ENCODE measurements at regions not wholly inside any gene's neighbourhood (a gene's known extent, or its start where the extent isn't known, plus 50 kb on each side); places are given as distances from the start of the nearest gene placed in this dataset.

DNA sequence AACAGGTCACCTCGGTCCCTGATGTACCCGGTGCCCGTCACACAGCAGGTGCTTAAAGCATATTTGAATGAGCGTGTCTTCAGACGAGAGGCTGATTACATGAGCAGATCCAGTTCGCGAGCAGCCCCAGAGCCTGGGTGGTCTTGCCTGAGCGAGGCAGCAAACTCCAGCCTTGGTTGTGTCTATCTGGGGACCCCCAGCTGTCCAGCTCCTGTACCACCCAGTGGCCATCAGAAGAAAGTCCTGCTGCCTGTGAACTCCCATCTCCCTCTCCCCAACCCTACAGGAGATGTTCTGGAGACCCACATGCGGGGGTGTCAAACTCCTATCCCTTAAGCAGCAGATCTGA is 174.2 kb downstream of the PHETA1 start:
- DNase-seq: no peak

DNA sequence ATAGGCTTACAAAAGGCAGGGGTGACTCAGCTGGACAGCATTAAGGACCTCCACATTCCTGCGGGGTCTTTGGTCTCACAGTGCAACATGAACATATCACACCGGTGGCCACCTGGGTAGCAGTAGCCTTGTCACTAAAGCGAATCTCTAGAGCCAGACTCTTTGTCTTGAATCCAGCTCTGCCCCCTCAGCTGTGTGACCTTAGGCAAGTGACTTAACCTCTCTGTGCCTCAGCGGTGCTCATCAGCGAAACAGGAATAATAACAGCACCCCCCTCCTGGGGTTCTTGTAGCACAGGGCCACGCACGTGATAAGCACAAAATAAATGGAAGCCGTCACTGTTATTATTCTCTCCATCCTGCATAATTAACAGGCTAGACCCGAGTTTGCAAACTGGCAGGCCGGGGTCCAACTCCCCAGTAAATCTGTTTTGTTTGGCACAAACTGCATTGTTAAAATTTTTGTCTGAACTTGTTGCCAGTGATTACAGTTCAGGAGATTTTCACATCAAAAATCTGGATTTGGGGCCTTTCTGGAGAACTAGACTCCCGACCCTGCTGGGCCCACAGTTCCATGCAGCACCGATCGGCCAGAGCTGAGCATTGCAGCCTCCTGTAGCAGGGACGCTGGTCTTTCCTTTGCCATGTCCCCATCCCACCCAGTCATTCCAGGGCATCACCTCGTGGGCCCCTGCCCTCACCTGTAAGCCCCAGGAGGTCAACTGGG is 174.8 kb downstream of the PHETA1 start:
- no peak for DNase-seq

DNA sequence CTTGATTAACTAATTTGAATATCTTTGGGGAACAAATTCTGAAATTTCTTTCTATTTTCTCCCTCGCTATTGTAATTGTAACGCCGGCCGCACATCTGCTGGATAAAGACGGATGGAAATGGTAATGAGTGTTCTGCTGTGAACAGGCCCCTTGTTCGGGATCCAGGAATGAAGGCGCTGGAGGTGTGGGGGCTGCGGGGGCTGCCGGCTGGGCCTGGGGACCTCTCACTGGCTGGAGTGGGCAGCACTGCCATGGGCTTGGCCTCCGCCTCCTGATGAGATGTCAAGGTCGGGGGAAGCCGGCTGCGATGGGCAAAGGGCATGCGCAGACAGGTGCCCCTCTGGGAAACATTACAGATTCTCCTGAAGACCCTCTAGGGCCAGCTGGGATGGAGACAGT is 175.4 kb downstream of the PHETA1 start:
- DNase-seq: no peak

DNA sequence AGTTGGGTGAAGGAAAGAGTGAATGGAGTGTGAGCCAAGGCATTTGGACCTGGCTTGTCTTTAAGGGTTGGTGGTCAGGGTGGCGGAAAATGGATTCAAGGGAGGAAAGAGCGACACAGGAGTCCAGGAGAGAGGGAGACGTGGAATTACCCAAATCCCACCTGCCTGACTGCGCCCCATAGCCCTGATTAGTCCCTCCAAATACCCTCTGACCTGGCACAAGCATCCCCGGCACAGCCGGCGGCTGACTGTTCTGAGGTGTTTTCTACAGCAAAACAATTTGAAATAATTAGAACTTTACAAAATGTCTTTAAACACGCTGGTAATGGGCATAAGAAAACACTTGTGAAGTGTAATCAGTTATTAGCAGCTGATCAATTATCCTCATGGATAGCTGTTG is 175.8 kb downstream of the PHETA1 start:
- DNase-seq: no peak

DNA sequence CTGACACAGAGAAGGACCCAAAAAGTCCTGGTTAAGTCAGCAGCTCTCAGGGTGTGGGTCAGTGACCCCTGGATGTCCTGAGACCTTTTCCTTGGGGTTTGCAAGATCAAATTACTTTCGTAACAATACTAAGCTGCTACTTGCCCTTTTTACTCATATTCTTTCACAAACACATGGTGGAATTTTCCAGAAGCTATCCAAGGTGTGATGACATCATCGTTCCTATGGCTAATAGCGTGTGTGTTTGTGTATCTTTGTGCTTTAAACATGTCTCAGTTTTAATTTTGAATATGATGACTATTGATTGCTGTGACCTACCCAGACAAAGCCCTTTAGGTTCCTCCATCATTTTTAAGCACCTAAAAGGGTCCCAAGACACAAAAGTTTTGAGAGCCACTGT is 176.2 kb downstream of the PHETA1 start:
- DNase-seq: no peak

DNA sequence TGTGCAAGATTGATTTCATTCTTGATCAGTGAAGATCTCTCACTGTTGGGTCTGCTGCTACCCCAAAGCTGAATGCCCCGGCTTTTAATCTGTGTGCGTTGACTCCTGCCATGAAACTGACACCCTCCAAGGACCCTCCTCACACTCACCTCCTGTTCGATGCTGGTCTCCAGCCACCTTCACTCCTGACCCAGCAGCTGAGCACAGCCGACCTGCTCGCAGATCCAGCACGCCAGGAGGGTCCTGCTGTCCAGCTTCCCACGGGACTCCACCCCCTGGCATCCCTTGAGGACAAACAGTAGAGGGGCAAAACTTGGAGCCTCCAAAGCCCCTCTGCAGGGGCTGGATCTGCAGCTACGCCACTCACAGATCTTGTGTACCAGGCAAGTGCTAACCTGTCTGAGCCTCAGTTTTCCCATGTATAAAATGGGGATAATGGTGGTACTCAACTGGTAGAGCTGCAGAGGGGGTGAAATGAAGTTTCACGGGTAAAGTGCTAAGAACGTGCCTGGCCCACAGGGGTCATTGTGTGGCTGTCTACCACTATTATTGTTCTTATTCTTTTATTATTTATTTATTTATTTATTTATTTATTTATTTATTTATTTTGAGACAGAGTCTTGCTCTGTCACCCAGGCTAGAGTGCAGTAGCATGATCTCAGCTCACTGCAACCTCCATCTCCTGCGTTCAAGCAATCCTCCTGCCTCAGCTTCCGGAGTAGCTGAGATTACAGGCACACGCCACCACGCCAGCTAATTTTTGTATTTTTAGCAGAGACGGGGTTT is 178.0 kb downstream of the PHETA1 start:
- no peak for DNase-seq

DNA sequence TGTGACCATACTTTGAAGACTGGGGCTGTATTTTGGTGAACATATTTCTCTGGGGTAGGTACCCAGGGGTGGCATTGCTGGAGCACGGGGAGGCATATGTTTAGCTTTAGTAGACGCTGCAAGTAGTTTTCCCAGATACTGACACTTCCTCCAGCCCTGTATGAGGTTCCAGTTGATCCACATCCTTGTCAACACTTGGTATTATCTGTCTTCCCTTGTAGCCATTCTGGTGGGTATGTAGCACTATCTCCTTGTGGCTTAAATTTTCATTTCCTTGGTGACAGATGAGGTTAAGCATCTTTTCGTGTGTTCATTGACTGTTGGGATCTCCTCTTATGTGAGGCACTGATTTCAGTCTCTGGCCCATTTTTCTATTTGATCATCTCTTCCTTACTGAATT is 179.1 kb downstream of the PHETA1 start:
- no peak for DNase-seq

DNA sequence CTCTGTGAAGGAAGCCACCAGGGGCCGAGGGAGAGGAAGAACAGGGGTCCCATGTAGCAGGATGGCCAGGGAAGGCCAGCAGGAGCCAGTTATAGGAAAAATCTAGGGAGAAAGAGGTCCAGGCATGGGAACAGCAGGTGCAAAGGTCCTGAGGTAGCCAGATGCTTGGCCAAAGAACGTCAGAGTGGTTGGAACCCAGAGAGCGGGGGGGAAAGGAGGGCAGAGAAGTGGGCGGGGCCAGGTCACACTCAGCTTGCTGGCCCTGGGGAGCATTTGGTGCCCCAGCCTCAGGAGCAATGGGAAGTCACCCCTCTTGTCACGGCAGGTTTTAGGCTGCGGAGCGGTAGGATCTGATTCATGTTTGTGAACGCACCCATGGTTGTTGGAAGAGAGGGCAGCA is 180.5 kb downstream of the PHETA1 start:
- no peak for DNase-seq

DNA sequence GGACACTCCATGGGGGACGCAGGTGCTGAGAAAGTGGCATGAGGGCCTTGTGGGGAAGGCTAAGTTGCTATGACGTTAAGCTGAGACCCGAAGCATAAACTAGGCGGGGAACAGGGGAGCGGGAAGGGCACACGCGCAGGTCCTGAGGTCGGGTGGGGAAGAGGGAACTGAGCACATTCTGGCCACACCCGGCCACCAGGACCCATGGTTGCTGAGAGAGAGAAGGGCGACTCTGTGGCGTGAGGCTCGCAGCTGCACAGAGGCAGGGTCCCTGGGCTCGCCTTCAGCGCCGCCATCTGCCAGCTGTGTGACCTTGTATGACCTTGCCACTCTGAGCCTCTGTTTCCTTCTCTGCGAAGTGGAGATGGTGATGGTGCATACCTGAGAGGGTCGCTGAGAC is 182.5 kb downstream of the PHETA1 start:
- no peak for DNase-seq

DNA sequence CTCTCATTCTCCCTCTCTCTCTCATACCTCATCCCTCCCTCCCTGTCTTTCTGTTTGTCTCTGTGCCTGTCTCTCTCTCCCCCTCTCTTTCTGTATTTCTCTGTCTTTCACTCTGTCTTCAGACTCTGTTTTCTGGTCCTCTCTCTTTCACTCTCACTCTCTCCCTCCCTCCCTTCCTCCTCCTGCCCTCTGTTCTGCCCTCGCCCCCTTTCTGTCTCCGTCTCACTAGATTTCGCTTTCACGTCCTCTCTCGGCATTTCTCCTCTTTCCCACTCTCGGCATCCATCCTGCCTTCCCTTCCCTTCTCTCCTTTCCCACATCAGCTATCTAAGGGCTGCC is 183.0 kb downstream of the PHETA1 start:
- no peak for DNase-seq

DNA sequence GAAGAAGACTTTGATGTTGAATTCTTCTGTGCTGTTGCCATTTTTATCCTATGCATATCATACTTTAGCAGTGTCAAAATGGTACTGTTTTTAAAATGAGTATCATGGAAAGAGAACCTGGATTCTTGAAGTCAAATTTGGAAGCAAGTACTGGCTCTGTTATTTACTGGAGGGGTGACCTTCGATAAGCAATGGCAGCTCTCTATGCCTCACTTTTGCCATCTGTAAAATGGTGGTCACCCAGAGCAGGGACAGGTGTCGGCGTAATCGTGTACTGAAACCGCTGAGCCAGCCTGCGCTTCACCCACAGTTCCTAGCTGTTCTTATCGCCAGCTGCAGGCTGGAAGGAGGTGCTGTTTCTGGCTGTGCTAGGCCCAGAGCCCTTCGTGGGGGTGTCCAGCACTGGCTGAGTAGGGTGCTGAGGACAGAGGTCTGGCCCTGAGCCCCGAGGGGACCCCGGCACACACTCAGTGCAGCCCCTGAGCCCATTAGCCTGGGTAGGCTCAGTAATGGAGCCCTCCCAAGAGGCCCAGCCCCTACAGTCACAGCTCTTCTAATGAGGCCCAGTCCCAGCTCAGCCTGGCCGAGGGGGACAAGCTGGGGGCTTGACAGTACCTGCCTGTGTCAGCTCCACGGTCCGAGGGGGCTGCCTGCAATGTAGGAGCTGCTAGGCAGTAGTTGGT is 183.5 kb downstream of the PHETA1 start:
- no peak for DNase-seq

DNA sequence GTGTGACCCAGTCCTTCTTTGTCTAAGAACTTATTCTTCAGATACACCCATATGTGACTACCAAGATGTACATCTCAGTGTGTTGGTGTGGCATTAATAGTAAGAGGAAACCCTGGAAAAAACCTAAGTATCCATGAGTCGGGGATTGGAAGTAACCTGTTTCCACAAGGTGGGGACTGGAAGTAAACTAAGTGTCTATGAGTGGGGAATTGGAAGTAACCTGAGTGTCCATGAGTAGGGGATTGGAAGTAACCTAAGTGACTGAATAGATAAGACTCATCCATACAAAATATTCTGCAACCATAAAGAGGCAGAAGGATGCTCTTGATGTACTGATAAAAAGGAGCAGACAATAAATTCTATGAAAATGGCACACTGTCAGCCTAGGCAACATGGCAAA is 184.7 kb downstream of the PHETA1 start:
- no peak for DNase-seq

DNA sequence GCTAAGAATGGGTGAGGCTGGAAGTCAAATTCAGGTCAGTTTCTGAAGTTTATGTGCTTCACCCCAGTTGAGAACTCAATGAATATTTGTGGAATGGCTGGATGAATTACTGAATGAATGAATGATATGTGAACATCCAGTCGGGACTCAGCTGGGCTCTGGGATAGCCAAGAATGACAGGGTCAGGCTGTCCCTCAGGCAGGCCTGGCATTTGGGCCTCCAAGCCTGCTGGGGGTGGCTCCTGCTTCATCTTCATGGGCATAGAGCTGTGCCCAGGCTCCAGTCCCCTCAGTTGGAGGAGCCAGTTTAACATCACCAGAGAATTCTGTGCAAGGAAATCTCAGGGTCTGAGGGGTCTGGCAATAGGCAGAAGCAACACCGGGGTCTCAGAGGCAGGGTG is 185.8 kb downstream of the PHETA1 start:
- DNase-seq: no peak

DNA sequence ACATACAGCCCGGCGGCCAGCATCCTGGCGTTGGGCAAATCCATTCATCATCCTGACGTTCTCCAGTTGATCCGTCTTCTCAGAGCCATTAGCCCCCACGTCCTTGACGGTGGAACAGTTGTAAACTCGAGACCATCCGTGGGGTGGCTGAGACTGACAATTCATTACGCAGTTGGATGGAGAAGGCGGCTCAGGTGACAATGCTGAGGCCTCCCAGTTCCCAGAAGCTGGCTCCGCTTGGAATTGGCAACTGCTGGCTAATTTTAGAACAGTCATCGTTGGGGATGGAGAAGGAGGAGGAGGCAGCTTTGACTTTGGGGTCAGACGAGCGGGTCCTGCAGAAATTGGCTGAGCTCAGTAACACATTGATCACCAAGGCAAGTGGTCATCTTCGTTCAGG is 186.5 kb downstream of the PHETA1 start:
- DNase-seq: no peak

DNA sequence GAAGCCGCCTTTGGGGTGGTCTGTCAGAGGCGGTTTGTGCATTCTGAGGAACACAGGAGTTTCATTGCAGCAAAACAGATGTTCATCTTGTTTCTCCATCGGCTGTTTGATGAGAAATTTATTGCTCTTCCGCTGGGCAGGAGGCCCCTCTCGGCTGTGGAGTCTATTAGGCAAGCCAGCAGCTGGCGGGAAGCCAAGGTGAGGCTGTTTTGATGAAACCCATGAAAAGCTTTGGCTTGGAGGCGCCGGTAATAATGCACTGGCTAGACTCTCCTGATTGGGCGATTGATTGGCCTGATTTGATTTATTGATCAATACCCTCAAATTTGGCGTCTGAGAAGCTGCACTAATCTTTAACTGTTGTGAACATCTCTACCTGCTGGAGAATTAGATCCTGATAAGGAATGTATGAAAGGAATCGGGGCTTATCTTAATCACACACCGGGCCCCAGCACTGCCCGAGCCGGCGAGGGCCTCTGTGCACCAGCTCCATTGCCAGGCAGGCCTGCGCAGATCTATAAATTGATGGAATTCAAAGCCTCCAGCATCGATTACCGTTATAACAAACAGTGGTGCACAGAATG is 187.7 kb downstream of the PHETA1 start:
- peak; percentile 24 for DNase-seq

DNA sequence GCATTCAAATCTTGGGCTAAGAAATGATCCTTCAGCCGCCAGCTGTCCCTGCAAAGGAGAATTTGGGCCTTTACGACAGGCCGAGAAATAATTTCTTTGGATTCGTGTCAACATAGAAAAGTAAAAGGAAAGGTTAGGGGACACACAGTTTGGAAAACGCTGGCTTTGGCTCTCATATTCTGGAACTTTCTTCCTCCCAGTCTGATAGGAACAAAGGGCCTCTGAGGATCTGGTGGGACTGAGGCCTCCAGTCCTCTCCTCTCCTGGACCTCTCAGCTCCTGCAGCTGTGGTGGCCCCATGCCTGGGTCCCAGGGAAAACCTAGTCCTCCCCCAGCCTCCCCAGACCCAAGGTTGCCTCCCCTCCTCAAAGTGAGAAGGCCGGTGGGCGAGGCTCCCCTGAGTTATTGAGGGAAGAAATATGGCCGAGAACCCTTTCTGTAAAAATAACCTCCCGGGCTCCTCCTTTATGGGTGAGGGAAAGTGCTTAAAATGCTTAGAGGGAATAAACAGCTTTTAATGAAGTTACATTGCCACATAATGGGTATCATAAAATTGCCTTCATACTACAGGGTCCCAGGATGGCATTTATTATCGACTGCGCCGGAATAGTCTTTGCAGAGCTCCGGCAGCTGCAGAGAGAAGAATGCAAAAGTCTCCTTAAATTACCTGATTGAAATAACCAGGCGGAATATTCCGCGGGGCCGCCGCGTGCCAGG is 188.3 kb downstream of the PHETA1 start:
- DNase-seq: no peak

DNA sequence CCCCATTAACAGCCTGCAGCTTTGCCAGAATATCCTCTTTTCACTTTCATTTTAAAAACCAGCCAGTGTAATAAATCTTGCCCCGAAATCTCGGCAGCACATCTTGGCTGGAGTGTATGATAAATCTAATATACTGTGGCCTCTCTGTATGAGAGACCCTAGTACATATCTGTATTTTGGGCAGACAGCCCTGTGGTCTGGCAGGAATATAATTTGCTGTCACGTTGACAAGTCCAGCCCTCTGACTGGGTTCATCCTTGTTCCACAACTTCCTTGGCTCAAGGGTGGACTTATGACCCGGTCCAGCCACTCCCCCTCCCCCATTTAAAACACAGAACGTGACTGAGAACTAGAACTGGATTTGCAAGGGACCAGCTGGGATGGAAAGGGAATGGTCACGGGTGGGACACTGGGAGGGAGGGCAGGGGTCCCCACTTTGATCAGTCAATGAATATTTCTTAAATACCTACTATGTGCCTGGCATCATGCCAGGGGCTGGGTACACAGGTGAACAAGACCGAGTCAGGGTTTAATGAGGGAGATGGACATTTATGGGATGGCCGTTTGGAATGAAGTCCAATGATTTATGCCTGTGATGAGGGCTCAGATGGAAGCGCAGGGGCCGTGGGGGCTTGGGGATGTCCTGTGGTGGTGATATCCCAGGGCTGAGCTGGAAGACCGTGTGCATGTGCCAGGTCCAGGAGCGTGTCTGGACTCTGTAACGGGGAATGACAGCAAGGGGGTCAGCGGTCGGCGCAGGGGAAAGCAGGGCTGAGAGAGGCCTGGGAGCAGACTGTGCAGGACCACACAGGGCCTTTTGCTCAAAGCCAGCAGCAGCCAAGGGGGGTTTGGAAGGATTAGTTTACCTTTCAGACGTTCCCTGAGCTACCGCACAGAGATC is 190.5 kb downstream of the PHETA1 start:
- no peak for DNase-seq

DNA sequence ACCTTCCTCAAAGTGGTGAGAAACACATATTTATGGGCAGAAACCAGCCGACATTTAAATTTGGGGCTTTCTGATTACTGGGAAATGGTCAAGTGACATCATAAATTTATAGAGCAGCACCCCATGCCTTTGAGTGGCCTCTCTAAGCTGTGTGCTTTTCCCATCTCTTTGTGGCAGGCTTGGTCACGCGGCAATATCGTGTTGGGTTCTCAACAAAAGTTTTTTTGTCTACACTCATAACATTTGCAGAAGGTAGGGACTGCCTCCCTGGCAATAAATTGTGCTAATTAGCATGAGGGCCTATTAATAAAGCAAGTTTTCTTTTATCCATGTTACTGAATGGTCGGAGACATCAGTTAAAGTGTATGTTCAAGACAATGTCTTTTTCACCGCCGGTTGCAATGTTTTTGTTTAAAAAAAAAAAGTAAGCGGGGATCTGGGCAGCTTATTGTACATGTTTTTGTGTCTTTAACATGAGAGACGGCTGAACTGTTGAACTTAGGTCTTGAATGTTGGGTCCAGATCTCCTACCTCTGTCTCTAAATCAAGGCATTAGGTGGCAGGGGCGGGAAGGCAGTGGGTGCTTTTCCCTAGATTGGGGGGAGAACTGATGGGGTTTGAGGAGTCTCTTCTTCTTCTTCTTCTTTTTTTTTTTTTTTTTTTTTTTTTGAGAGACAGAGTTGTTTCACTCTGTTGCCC is 193.3 kb downstream of the PHETA1 start:
- DNase-seq: no peak

DNA sequence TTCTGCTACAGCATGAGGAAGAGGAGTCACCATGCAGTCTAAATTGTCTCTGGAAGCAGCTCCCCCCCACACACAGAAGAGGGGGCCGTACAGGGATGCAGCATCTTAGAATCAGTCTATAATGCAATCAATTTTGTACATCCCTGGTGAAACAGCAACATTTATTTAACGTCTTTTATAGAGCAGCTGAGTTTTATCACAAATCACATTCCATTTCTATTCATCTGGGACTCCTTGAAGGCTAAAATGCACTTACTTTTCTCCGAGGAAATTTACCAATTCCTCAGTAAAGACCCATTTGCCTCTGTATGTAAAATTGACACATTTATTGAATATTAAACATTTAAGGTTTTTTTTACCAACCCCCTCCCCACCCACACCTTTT is 193.9 kb downstream of the PHETA1 start:
- DNase-seq: no peak

DNA sequence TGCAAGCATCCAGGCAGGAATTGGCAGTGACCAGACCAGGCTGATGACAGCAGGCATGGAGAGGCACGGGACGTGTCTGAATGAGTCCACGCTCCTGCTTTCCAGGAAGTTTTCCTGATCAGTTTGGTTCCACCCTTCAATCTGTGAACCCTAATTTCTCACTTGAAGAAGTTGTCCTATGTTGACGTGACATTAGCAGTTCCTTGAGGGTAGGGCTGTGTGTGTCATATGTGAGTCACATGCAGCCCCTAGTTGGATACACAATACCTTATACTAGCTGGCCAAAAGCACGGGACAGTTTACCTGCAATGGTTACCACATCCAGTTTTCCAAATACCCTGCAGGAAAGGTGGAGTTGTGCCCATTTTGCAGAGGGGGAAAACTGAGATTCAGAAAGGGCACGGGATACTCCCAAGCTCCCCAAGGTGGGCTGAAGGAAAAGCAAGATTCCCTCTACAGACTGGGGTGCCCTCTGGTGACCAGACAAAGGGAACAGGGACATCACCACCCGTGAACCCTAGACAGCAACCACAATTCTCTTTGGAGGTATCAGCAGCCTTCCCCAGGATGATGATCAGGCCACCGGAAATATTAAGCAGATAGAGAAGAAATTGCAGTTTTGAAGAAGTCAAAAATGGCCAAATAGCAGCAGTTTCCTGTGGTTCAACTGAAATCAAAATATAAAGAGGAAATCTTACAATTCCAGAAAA is 194.5 kb downstream of the PHETA1 start:
- DNase-seq: no peak

DNA sequence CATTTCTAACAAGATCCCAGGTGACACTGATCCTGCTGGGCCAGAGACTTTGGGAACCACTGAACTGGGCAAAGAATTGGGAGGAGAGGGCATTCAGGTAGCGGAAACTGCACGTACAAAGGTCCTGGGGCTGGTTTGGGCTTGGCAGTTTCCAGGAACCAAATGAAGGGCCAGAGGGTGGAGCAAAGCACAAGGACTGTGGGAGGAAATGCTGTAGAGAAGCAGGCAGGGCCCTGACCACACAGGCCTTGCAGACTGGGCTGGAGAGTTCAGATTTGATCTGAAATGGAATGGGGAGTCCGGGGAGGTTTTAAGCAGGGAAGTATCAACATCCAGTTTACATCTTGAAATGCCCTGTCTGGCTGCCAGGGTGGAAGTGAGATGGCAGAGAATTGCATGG is 195.1 kb downstream of the PHETA1 start:
- DNase-seq: no peak
